GM23338 (cell line): ENCODE measurements at regions not wholly inside any gene's neighbourhood (a gene's known extent, or its start where the extent isn't known, plus 50 kb on each side); places are given as distances from the start of the nearest gene placed in this dataset.

Experiments used
- ATAC-seq: fragments of 200-7000 bp; cut with Tn5 transposase; 3 replicates; pipeline ENCODE4 v1.9.1; 2020
- DNase-seq: peaks from one replicate; pipeline ENCODE4 v3.0.0-alpha.2; 2015; ENCODE audit warnings: low spot score
- H2AFZ ChIP-seq: fragments of 200-600 bp; sonication (generic); 2 replicates; pipeline ENCODE4 v1.8.0; 2016; ENCODE audit warnings: antibody characterized with exemption, mild to moderate bottlenecking, moderate library complexity
- H3F3A ChIP-seq: fragments of 200-600 bp; sonication (generic); replicated peaks from 2 replicates; pipeline ENCODE4 v1.8.0; 2017; ENCODE audit warnings: antibody characterized with exemption, mixed run types, low read depth
- H3K27ac ChIP-seq: fragments of 200-600 bp; sonication (generic); 2 replicates; pipeline ENCODE4 v1.6.1; 2016; ENCODE audit warnings: low read depth
- H3K27me3 ChIP-seq: fragments of 200-600 bp; sonication (generic); 2 replicates; pipeline ENCODE4 v1.8.0; 2016; ENCODE audit warnings: mild to moderate bottlenecking, mixed run types, moderate library complexity; ENCODE audit not compliant: insufficient read depth
- H3K36me3 ChIP-seq: fragments of 200-600 bp; sonication (generic); 2 replicates; pipeline ENCODE4 v1.8.0; 2016; ENCODE audit warnings: mild to moderate bottlenecking; ENCODE audit not compliant: insufficient read depth
- H3K4me1 ChIP-seq: fragments of 200-600 bp; sonication (generic); 2 replicates; pipeline ENCODE4 v1.8.0; 2016; ENCODE audit warnings: mild to moderate bottlenecking, moderate library complexity; ENCODE audit not compliant: insufficient read depth
- H3K4me2 ChIP-seq: fragments of 200-600 bp; sonication (generic); 2 replicates; pipeline ENCODE4 v1.7.1; 2017; ENCODE audit warnings: mixed run types
- H3K4me3 ChIP-seq: fragments of 200-600 bp; sonication (generic); 2 replicates; pipeline ENCODE4 v1.6.1; 2016; ENCODE audit warnings: mixed run types
- H3K79me2 ChIP-seq: fragments of 200-600 bp; sonication (generic); replicated peaks from 2 replicates; pipeline ENCODE4 v1.8.0; 2017; ENCODE audit warnings: mild to moderate bottlenecking; ENCODE audit not compliant: insufficient read depth
- H3K9me2 ChIP-seq: fragments of 200-600 bp; sonication (generic); 2 replicates; pipeline ENCODE4 v1.8.0; 2017; ENCODE audit not compliant: insufficient read depth
- H4K20me1 ChIP-seq: fragments of 200-600 bp; sonication (generic); replicated peaks from 2 replicates; pipeline ENCODE4 v1.8.0; 2017; ENCODE audit warnings: mild to moderate bottlenecking; ENCODE audit not compliant: insufficient read depth
- H3K27ac Mint-ChIP-seq: 2 replicates; pipeline ENCODE4 v1.8.0; 2020; ENCODE audit warnings: inconsistent platforms, mild to moderate bottlenecking, moderate library complexity, mixed read lengths
- H3K27me3 Mint-ChIP-seq: 3 replicates; pipeline ENCODE4 v1.8.0; 2022; ENCODE audit warnings: low read depth, mild to moderate bottlenecking, moderate library complexity, mixed read lengths, inconsistent platforms; ENCODE audit not compliant: insufficient read depth, poor library complexity
- H3K36me3 Mint-ChIP-seq: 3 replicates; pipeline ENCODE4 v1.8.0; 2021; ENCODE audit warnings: low read depth, mild to moderate bottlenecking, inconsistent platforms, moderate library complexity, mixed read lengths
- H3K4me1 Mint-ChIP-seq: 3 replicates; pipeline ENCODE4 v1.8.0; 2020; ENCODE audit warnings: mild to moderate bottlenecking, inconsistent platforms, mixed read lengths
- H3K4me3 Mint-ChIP-seq: 3 replicates; pipeline ENCODE4 v1.8.0; 2021; ENCODE audit warnings: moderate library complexity, mild to moderate bottlenecking, inconsistent platforms, mixed read lengths
- H3K9me3 Mint-ChIP-seq: 3 replicates; pipeline ENCODE4 v1.8.0; 2020; ENCODE audit warnings: moderate library complexity, mild to moderate bottlenecking, inconsistent platforms, mixed read lengths
- CTCF ChIP-seq, 2 experiments: fragments of 200-600 bp in 1 of 2; sonication (generic) in 1 of 2; conservative IDR thresholded peaks; 2 replicates each; pipeline versions ENCODE4 v1.5.1 to v1.6.1; 2016 to 2017; ENCODE audit warnings: antibody characterized with exemption in 2 of 2, low read depth in 2 of 2, mild to moderate bottlenecking in 2 of 2, moderate library complexity in 1 of 2
- POLR2AphosphoS5 ChIP-seq: IDR thresholded peaks from 2 replicates; pipeline ENCODE4 v1.6.1; 2016; ENCODE audit warnings: antibody characterized with exemption, low read depth
- ZNF331 ChIP-seq: fragments of 250-450 bp; sonication (Bioruptor Pico); IDR thresholded peaks from 2 replicates; pipeline ENCODE4 v1.5.0; 2020; ENCODE audit warnings: low read depth, mild to moderate bottlenecking, moderate library complexity
- ZNF462 ChIP-seq: fragments of 250-450 bp; sonication (Bioruptor Pico); IDR thresholded peaks from 2 replicates; pipeline ENCODE4 v1.5.0; 2020; ENCODE audit warnings: mild to moderate bottlenecking, moderate library complexity

GRCh38 chr10:21340331-21340730 lies 185.2 kb downstream of the SKIDA1 start (continued):
- TF ChIP-seq ZNF462 (no peak), ZNF331 (CRISPR knock-in tag) (no peak)

GRCh38 chr10:21337171-21337792 lies 188.2 kb downstream of the SKIDA1 start:
- Histone ChIP-seq H3K4me2 (no peak overlapping the region), H3K27ac (peak overlapping the region; percentile 61; the same call in 1 of the 2 replicates), H3K4me1 (peaks cover 12% of the 10 kb centered on the region), H3K79me2 (no peaks in the 10 kb centered on the region), H3K4me3 (no peak overlapping the region), H3F3A (0 out of 2 replicates have a peak, but pooled peaks cover 6% of the 10 kb centered on the region), H3K9me2 (no peaks in the 10 kb centered on the region), H3K27me3 (no peaks in the 10 kb centered on the region), H2AFZ (no peak overlapping the region), H4K20me1 (no peaks in the 10 kb centered on the region), H3K36me3 (no peaks in the 10 kb centered on the region)
- H3K27me3 Mint-ChIP-seq, result peaks cover 16% of the 10 kb centered on the region
- peaks cover 2% of the 10 kb centered on the region; the same call in 1 of the 3 replicates for H3K36me3 Mint-ChIP-seq
- DNase-seq (no peak), ATAC-seq (no peak)
- H3K27ac Mint-ChIP-seq, result no peak overlapping the region
- H3K9me3 Mint-ChIP-seq, result peaks cover 3% of the 10 kb centered on the region; the same call in 1 of the 3 replicates
- no peak overlapping the region for H3K4me3 Mint-ChIP-seq
- no peak for TF ChIP-seq POLR2AphosphoS5
- peak; percentile 22 to 38 for TF ChIP-seq CTCF (conservative IDR thresholded peaks at IDR 0.05; ENCODE audit: low read depth in 2 of 2)
- H3K4me1 Mint-ChIP-seq, result peaks cover 21% of the 10 kb centered on the region
